GM23338 (cell line): ENCODE measurements at regions not wholly inside any gene's neighbourhood (a gene's known extent, or its start where the extent isn't known, plus 50 kb on each side); places are given as distances from the start of the nearest gene placed in this dataset.

Experiments used
- ATAC-seq: fragments of 200-7000 bp; cut with Tn5 transposase; 3 replicates; pipeline ENCODE4 v1.9.1; 2020
- DNase-seq: peaks from one replicate; pipeline ENCODE4 v3.0.0-alpha.2; 2015; ENCODE audit warnings: low spot score
- H2AFZ ChIP-seq: fragments of 200-600 bp; sonication (generic); 2 replicates; pipeline ENCODE4 v1.8.0; 2016; ENCODE audit warnings: antibody characterized with exemption, mild to moderate bottlenecking, moderate library complexity
- H3F3A ChIP-seq: fragments of 200-600 bp; sonication (generic); replicated peaks from 2 replicates; pipeline ENCODE4 v1.8.0; 2017; ENCODE audit warnings: antibody characterized with exemption, mixed run types, low read depth
- H3K27ac ChIP-seq: fragments of 200-600 bp; sonication (generic); 2 replicates; pipeline ENCODE4 v1.6.1; 2016; ENCODE audit warnings: low read depth
- H3K27me3 ChIP-seq: fragments of 200-600 bp; sonication (generic); 2 replicates; pipeline ENCODE4 v1.8.0; 2016; ENCODE audit warnings: mild to moderate bottlenecking, mixed run types, moderate library complexity; ENCODE audit not compliant: insufficient read depth
- H3K36me3 ChIP-seq: fragments of 200-600 bp; sonication (generic); 2 replicates; pipeline ENCODE4 v1.8.0; 2016; ENCODE audit warnings: mild to moderate bottlenecking; ENCODE audit not compliant: insufficient read depth
- H3K4me1 ChIP-seq: fragments of 200-600 bp; sonication (generic); 2 replicates; pipeline ENCODE4 v1.8.0; 2016; ENCODE audit warnings: mild to moderate bottlenecking, moderate library complexity; ENCODE audit not compliant: insufficient read depth
- H3K4me2 ChIP-seq: fragments of 200-600 bp; sonication (generic); 2 replicates; pipeline ENCODE4 v1.7.1; 2017; ENCODE audit warnings: mixed run types
- H3K4me3 ChIP-seq: fragments of 200-600 bp; sonication (generic); 2 replicates; pipeline ENCODE4 v1.6.1; 2016; ENCODE audit warnings: mixed run types
- H3K79me2 ChIP-seq: fragments of 200-600 bp; sonication (generic); replicated peaks from 2 replicates; pipeline ENCODE4 v1.8.0; 2017; ENCODE audit warnings: mild to moderate bottlenecking; ENCODE audit not compliant: insufficient read depth
- H3K9me2 ChIP-seq: fragments of 200-600 bp; sonication (generic); 2 replicates; pipeline ENCODE4 v1.8.0; 2017; ENCODE audit not compliant: insufficient read depth
- H4K20me1 ChIP-seq: fragments of 200-600 bp; sonication (generic); replicated peaks from 2 replicates; pipeline ENCODE4 v1.8.0; 2017; ENCODE audit warnings: mild to moderate bottlenecking; ENCODE audit not compliant: insufficient read depth
- H3K27ac Mint-ChIP-seq: 2 replicates; pipeline ENCODE4 v1.8.0; 2020; ENCODE audit warnings: inconsistent platforms, mild to moderate bottlenecking, moderate library complexity, mixed read lengths
- H3K27me3 Mint-ChIP-seq: 3 replicates; pipeline ENCODE4 v1.8.0; 2022; ENCODE audit warnings: low read depth, mild to moderate bottlenecking, moderate library complexity, mixed read lengths, inconsistent platforms; ENCODE audit not compliant: insufficient read depth, poor library complexity
- H3K36me3 Mint-ChIP-seq: 3 replicates; pipeline ENCODE4 v1.8.0; 2021; ENCODE audit warnings: low read depth, mild to moderate bottlenecking, inconsistent platforms, moderate library complexity, mixed read lengths
- H3K4me1 Mint-ChIP-seq: 3 replicates; pipeline ENCODE4 v1.8.0; 2020; ENCODE audit warnings: mild to moderate bottlenecking, inconsistent platforms, mixed read lengths
- H3K4me3 Mint-ChIP-seq: 3 replicates; pipeline ENCODE4 v1.8.0; 2021; ENCODE audit warnings: moderate library complexity, mild to moderate bottlenecking, inconsistent platforms, mixed read lengths
- H3K9me3 Mint-ChIP-seq: 3 replicates; pipeline ENCODE4 v1.8.0; 2020; ENCODE audit warnings: moderate library complexity, mild to moderate bottlenecking, inconsistent platforms, mixed read lengths
- CREB1 ChIP-seq: fragments of 250-450 bp; sonication (Bioruptor Pico); IDR thresholded peaks from 2 replicates; pipeline ENCODE4 v1.5.0; 2020; ENCODE audit warnings: low read depth, mild to moderate bottlenecking, moderate library complexity
- CTCF ChIP-seq, 2 experiments: fragments of 200-600 bp in 1 of 2; sonication (generic) in 1 of 2; conservative IDR thresholded peaks; 2 replicates each; pipeline versions ENCODE4 v1.5.1 to v1.6.1; 2016 to 2017; ENCODE audit warnings: antibody characterized with exemption in 2 of 2, low read depth in 2 of 2, mild to moderate bottlenecking in 2 of 2, moderate library complexity in 1 of 2
- ETS1 ChIP-seq: IDR thresholded peaks from 2 replicates; pipeline ENCODE4 v1.6.1; 2016; ENCODE audit warnings: antibody characterized with exemption
- EZH2 ChIP-seq: fragments of 200-600 bp; sonication (generic); IDR thresholded peaks from one replicate; pipeline ENCODE4 v1.8.0; 2017; ENCODE audit warnings: antibody characterized with exemption, mild to moderate bottlenecking, low read depth; ENCODE audit not compliant: unreplicated experiment
- EZH2phosphoT487 ChIP-seq: fragments of 200-600 bp; sonication (generic); IDR thresholded peaks from one replicate; pipeline ENCODE4 v1.8.1; 2018; ENCODE audit warnings: antibody characterized with exemption; ENCODE audit not compliant: unreplicated experiment
- JUNB ChIP-seq: IDR thresholded peaks from one replicate; pipeline ENCODE4 v1.6.1; 2016; ENCODE audit warnings: antibody characterized with exemption; ENCODE audit not compliant: unreplicated experiment
- NANOG ChIP-seq: IDR thresholded peaks from 2 replicates; pipeline ENCODE4 v1.6.1; 2016; ENCODE audit warnings: antibody characterized with exemption, borderline replicate concordance
- POLR2AphosphoS5 ChIP-seq: IDR thresholded peaks from 2 replicates; pipeline ENCODE4 v1.6.1; 2016; ENCODE audit warnings: antibody characterized with exemption, low read depth
- REST ChIP-seq: IDR thresholded peaks from one replicate; pipeline ENCODE4 v1.6.1; 2018; ENCODE audit warnings: antibody characterized with exemption; ENCODE audit not compliant: unreplicated experiment
- STAT1 ChIP-seq: IDR thresholded peaks from one replicate; pipeline ENCODE4 v1.6.1; 2016; ENCODE audit warnings: antibody characterized with exemption; ENCODE audit not compliant: unreplicated experiment
- ZNF114 ChIP-seq: fragments of 250-450 bp; sonication (Bioruptor Pico); IDR thresholded peaks from 2 replicates; pipeline ENCODE4 v1.5.0; 2020; ENCODE audit warnings: mild to moderate bottlenecking, moderate library complexity
- ZNF331 ChIP-seq: fragments of 250-450 bp; sonication (Bioruptor Pico); IDR thresholded peaks from 2 replicates; pipeline ENCODE4 v1.5.0; 2020; ENCODE audit warnings: low read depth, mild to moderate bottlenecking, moderate library complexity

- TF ChIP-seq REST = no peak
- TF ChIP-seq CTCF (conservative IDR thresholded peaks at IDR 0.05; ENCODE audit: low read depth in 2 of 2) = no peak
- no peak for TF ChIP-seq EZH2phosphoT487
- TF ChIP-seq STAT1 = no peak
- TF ChIP-seq ZNF331 = no peak
Observed at GRCh38 chr3:139757448-139758030, 79.8 kb upstream of the NMNAT3 start (continued).

- Mint-ChIP-seq H3K27ac (no peak overlapping the region), H3K4me1 (no peaks in the 10 kb centered on the region), H3K36me3 (no peaks in the 10 kb centered on the region), H3K27me3 (no peaks in the 10 kb centered on the region), H3K9me3 (no peaks in the 10 kb centered on the region), H3K4me3 (no peak overlapping the region)
- Histone ChIP-seq H3K27me3 (no peaks in the 10 kb centered on the region), H3K9me2 (peaks cover 7% of the 10 kb centered on the region; the same call in 1 of the 2 replicates), H3K4me1 (no peaks in the 10 kb centered on the region), H3K79me2 (no peaks in the 10 kb centered on the region), H2AFZ (no peak overlapping the region), H4K20me1 (no peaks in the 10 kb centered on the region), H3K4me3 (no peak overlapping the region), H3K36me3 (no peaks in the 10 kb centered on the region), H3K27ac (no peak overlapping the region), H3K4me2 (no peak overlapping the region), H3F3A (no peaks in the 10 kb centered on the region)
- ATAC-seq (no peak), DNase-seq (no peak)
- TF ChIP-seq JUNB = no peak
- TF ChIP-seq REST = no peak
- no peak for TF ChIP-seq EZH2
- TF ChIP-seq STAT1 = no peak
- TF ChIP-seq CTCF (conservative IDR thresholded peaks at IDR 0.05; ENCODE audit: low read depth in 2 of 2) = no peak
- no peak for TF ChIP-seq ZNF331
- TF ChIP-seq CREB1 (CRISPR knock-in tag) = no peak
- TF ChIP-seq POLR2AphosphoS5 = no peak
- TF ChIP-seq NANOG = no peak
- no peak for TF ChIP-seq ZNF114 (CRISPR knock-in tag)
- no peak for TF ChIP-seq ETS1
Observed at GRCh38 chr3:139756529-139757103, 78.8 kb upstream of the NMNAT3 start.
